Gastroesophageal sphincter (tissue), 2 donors: ENCODE measurements at regions not wholly inside any gene's neighbourhood (a gene's known extent, or its start where the extent isn't known, plus 50 kb on each side); places are given as distances from the start of the nearest gene placed in this dataset.

ENCODE experiments used
- EP300 ChIP-seq: sonication (generic); formaldehyde crosslinking; IDR thresholded peaks from one replicate; pipeline ENCODE4 v1.6.1; 2017; ENCODE audit warnings: antibody characterized with exemption, mild to moderate bottlenecking
- POLR2A ChIP-seq, 2 donors: fragments of 450-650 bp; IDR thresholded peaks; one replicate each; pipeline ENCODE4 v1.6.1; 2017; ENCODE audit warnings: antibody characterized with exemption in 2 of 2, mild to moderate bottlenecking in 2 of 2, moderate library complexity in 1 of 2

DNA sequence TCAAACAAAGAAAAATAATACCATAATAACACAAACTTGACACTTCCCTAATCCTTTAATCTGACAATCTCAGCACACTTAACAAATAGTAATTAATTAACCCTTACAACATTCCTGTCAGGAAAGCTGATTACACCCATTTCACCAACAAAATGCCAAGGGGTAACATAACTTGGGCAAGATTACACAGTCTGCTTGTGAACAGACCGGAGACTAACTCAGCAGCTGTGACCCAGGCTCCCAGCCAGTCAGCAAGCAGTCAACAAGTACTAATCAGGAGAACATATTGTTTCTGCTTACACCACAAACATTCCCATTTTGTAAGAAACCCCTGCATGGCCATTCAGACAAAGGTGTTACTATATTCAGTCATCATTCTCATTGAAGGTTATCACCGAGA is 592.5 kb upstream of the FLRT2 start:
- TF ChIP-seq POLR2A (IDR thresholded peaks at IDR 0.05), result no peak
- TF ChIP-seq EP300, result no peak
